ENCODE measurements at regions not wholly inside any gene's neighbourhood (a gene's known extent, or its start where the extent isn't known, plus 50 kb on each side); places are given as distances from the start of the nearest gene placed in this dataset.
"Not testable (repeated sequence)": the region's sequence is repeated elsewhere in the genome, so short reads cannot be mapped to it uniquely, and the experiment has no call there.

DNA sequence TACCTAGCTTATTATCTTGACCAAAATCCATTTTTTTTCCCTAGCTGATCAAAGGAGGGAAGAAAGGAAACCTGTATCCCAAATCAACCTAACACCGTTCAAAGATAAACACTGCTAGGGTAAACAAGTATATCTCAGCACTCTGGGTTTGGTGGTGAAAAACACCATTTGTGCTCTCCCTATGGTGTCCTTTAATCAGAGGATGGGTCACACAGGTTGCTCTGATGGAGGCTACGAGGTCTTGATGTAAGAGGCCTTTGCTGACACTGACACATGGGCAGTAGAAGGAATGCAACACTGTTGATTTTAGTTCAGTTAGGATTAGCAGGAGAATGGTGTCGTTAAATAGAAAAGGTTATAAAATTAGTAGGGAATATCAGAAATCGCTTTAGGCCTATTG, 179.3 kb downstream of the HDGFL1 start:
- no peak for DNase-seq
- Mint-ChIP-seq H3K27me3 (no peaks in the 10 kb centered on the region), H3K36me3 (no peaks in the 10 kb centered on the region), H3K27ac (no peak overlapping the region), H3K4me1 (no peaks in the 10 kb centered on the region), H3K9me3 (peaks cover 4% of the 10 kb centered on the region), H3K4me3 (no peak overlapping the region)
- CTCF ChIA-PET, result no interaction called here

- Mint-ChIP-seq H3K4me3 (no peak overlapping the region), H3K4me1 (no peaks in the 10 kb centered on the region), H3K27ac (no peak overlapping the region), H3K9me3 (peaks cover 4% of the 10 kb centered on the region), H3K36me3 (no peaks in the 10 kb centered on the region), H3K27me3 (no peaks in the 10 kb centered on the region)
- CTCF ChIA-PET, result no interaction called here
- no peak for DNase-seq
These were observed 180.3 kb downstream of the HDGFL1 start for GRCh38 chr6:22749696-22750095.

GRCh38 chr6:22751223-22751622, 181.9 kb downstream of the HDGFL1 start:
- CTCF ChIA-PET, result interaction anchor here (0.6 kb wide), 1 partner anchor 662 kb away, joined by 3 read pairs; no protein-coding TSS in a partner anchor

GRCh38 chr6:22752522-22752921, 183.2 kb downstream of the HDGFL1 start:
- Mint-ChIP-seq H3K4me1 (no peaks in the 10 kb centered on the region), H3K27ac (no peak overlapping the region), H3K27me3 (no peaks in the 10 kb centered on the region), H3K4me3 (no peak overlapping the region), H3K9me3 (peaks cover 4% of the 10 kb centered on the region), H3K36me3 (no peaks in the 10 kb centered on the region)
- DNase-seq, result no peak
- CTCF ChIA-PET, result no interaction called here

More at GRCh38 chr6:22751223-22751622, 181.9 kb downstream of the HDGFL1 start:
- Mint-ChIP-seq H3K9me3 (peaks cover 4% of the 10 kb centered on the region), H3K4me3 (no peak overlapping the region), H3K4me1 (no peaks in the 10 kb centered on the region), H3K27ac (no peak overlapping the region), H3K36me3 (no peaks in the 10 kb centered on the region), H3K27me3 (no peaks in the 10 kb centered on the region)
- no peak for DNase-seq

- H3K9me3 Mint-ChIP-seq, result peaks cover 4% of the 10 kb centered on the region
- no peak overlapping the region for H3K4me3 Mint-ChIP-seq
- CTCF ChIA-PET, result no interaction called here
- H3K27me3 Mint-ChIP-seq, result no peaks in the 10 kb centered on the region
- H3K36me3 Mint-ChIP-seq, result no peaks in the 10 kb centered on the region
- no peak for DNase-seq
- no peaks in the 10 kb centered on the region for H3K4me1 Mint-ChIP-seq
- no peak overlapping the region for H3K27ac Mint-ChIP-seq
These were observed 184.7 kb downstream of the HDGFL1 start for GRCh38 chr6:22754061-22754460.

DNA sequence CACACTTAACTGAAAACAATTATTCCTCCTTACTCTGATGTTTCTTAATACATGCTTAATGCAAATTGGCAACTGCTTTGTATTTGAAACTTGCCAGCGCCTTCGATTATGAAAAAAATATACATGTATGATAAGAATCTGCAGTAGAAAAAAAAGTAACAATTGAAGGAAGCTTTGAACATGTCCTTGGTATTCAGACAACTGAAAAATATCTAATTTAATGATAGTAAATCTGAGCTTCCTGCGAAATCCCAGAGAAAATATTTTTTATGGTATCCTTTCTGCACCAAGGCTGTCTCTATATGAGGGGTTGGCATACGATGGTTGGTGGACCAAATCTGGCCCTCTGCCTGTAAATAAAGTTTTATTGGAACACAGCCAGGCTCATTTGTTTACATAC, 186.2 kb downstream of the HDGFL1 start:
- H3K9me3 Mint-ChIP-seq, result peaks cover 3% of the 10 kb centered on the region
- H3K4me1 Mint-ChIP-seq, result no peaks in the 10 kb centered on the region
- H3K36me3 Mint-ChIP-seq, result no peaks in the 10 kb centered on the region
- no peak overlapping the region for H3K4me3 Mint-ChIP-seq
- no peaks in the 10 kb centered on the region for H3K27me3 Mint-ChIP-seq
- no peak overlapping the region for H3K27ac Mint-ChIP-seq
- DNase-seq, result no peak
- CTCF ChIA-PET, result no interaction called here

GRCh38 chr6:22756365-22756764, 187.0 kb downstream of the HDGFL1 start:
- Mint-ChIP-seq H3K9me3 (no peaks in the 10 kb centered on the region), H3K27ac (no peak overlapping the region), H3K4me1 (no peaks in the 10 kb centered on the region), H3K4me3 (no peak overlapping the region), H3K36me3 (no peaks in the 10 kb centered on the region), H3K27me3 (no peaks in the 10 kb centered on the region)
- CTCF ChIA-PET, result no interaction called here
- DNase-seq, result no peak

- Mint-ChIP-seq H3K27me3 (no peaks in the 10 kb centered on the region), H3K4me3 (no peak overlapping the region), H3K4me1 (no peaks in the 10 kb centered on the region), H3K27ac (no peak overlapping the region), H3K9me3 (peaks cover 2% of the 10 kb centered on the region), H3K36me3 (no peaks in the 10 kb centered on the region)
- CTCF ChIA-PET, result no interaction called here
- no peak for DNase-seq
These were observed 195.1 kb downstream of the HDGFL1 start for GRCh38 chr6:22764496-22764895.

GRCh38 chr6:22765015-22765414, 195.6 kb downstream of the HDGFL1 start:
- Mint-ChIP-seq H3K4me1 (no peaks in the 10 kb centered on the region), H3K27ac (no peak overlapping the region), H3K9me3 (peaks cover 2% of the 10 kb centered on the region), H3K27me3 (no peaks in the 10 kb centered on the region), H3K4me3 (no peak overlapping the region), H3K36me3 (no peaks in the 10 kb centered on the region)
- CTCF ChIA-PET, result no interaction called here
- DNase-seq, result no peak

DNA sequence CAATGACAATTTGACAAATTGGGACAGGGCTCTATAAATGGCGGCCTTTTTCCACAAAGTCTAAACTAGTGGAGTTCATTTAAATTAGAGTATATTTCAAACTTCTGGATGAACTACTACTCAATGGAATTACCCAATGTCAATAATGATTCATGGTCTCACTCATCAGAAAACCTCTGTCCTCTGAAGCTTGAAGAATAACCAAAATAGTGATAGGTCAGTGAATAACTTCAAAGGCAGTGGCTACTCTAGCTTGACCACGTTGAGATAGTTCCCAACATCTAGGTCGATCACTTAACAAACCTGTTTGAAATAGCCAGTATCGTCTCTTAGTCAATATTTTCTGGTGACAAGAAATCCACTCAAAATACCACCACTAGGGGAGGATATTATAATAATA, 197.6 kb downstream of the HDGFL1 start:
- no peak overlapping the region for H3K4me3 Mint-ChIP-seq
- no peak overlapping the region for H3K27ac Mint-ChIP-seq
- H3K9me3 Mint-ChIP-seq, result peaks cover 4% of the 10 kb centered on the region
- H3K27me3 Mint-ChIP-seq, result no peaks in the 10 kb centered on the region
- no peaks in the 10 kb centered on the region for H3K4me1 Mint-ChIP-seq
- DNase-seq, result no peak
- H3K36me3 Mint-ChIP-seq, result no peaks in the 10 kb centered on the region
- CTCF ChIA-PET, result no interaction called here

GRCh38 chr6:22770054-22770453, 200.7 kb downstream of the HDGFL1 start:
- Mint-ChIP-seq H3K9me3 (peaks cover 4% of the 10 kb centered on the region), H3K27me3 (no peaks in the 10 kb centered on the region), H3K36me3 (no peaks in the 10 kb centered on the region), H3K27ac (no peak overlapping the region), H3K4me1 (no peaks in the 10 kb centered on the region), H3K4me3 (no peak overlapping the region)
- no peak for DNase-seq
- CTCF ChIA-PET, result no interaction called here

- Mint-ChIP-seq H3K4me3 (no peak overlapping the region), H3K27ac (no peak overlapping the region), H3K27me3 (no peaks in the 10 kb centered on the region), H3K9me3 (peaks cover 15% of the 10 kb centered on the region), H3K36me3 (no peaks in the 10 kb centered on the region), H3K4me1 (no peaks in the 10 kb centered on the region)
- CTCF ChIA-PET, result no interaction called here
- DNase-seq, result no peak
These were observed 204.8 kb downstream of the HDGFL1 start for GRCh38 chr6:22774129-22774528.

GRCh38 chr6:22778438-22778837, 209.1 kb downstream of the HDGFL1 start:
- H3K27me3 Mint-ChIP-seq, H3K4me1 Mint-ChIP-seq, CTCF ChIA-PET, H3K4me3 Mint-ChIP-seq, DNase-seq, H3K36me3 Mint-ChIP-seq, H3K27ac Mint-ChIP-seq: not testable (repeated sequence)
- H3K9me3 Mint-ChIP-seq, result peaks cover 26% of the 10 kb centered on the region

GRCh38 chr6:22779062-22779461, 209.7 kb downstream of the HDGFL1 start:
- Mint-ChIP-seq H3K4me3 (no peak overlapping the region), H3K27ac (no peak overlapping the region), H3K4me1 (no peaks in the 10 kb centered on the region), H3K9me3 (peaks cover 29% of the 10 kb centered on the region), H3K36me3 (no peaks in the 10 kb centered on the region), H3K27me3 (no peaks in the 10 kb centered on the region)
- CTCF ChIA-PET, result no interaction called here
- DNase-seq, result no peak

DNA sequence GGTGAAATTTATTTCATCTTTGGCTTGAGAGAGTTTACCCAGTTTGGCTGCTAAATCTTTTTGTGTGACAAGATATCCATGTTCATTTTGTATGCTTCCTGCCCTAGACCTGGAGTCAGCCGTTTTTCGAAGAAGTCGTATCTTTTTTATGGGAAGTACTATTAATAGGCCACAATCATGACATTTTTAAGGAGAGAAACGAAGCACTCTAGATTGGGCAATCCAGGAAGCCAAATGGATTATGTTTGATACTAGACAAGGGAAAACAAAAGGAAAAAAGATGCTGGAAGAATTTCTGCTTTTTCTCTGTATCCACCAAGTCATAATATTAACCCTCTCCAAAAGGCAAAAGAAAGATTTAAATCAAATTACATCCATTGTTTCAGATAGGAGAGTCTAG, 214.6 kb downstream of the HDGFL1 start:
- CTCF ChIA-PET, result no interaction called here
- Mint-ChIP-seq H3K27me3 (no peaks in the 10 kb centered on the region), H3K4me3 (no peak overlapping the region), H3K27ac (no peak overlapping the region), H3K36me3 (no peaks in the 10 kb centered on the region), H3K4me1 (no peaks in the 10 kb centered on the region), H3K9me3 (peaks cover 18% of the 10 kb centered on the region)
- DNase-seq, result no peak

All from activated naive CD4-positive, alpha-beta T cell treated with anti-CD3 and anti-CD28 coated beads, Interleukin-2, amount 10 ng/mL, durations not matched to agents 7 days and 5 days (primary cell).